IMR-90 (cell line): ENCODE measurements at regions not wholly inside any gene's neighbourhood (a gene's known extent, or its start where the extent isn't known, plus 50 kb on each side); places are given as distances from the start of the nearest gene placed in this dataset.

Source experiments
- ATAC-seq: fragments of 200-7000 bp; cut with Tn5 transposase; 2 replicates; pipeline ENCODE4 v1.9.1; 2020; ENCODE audit warnings: low read depth, mild to moderate bottlenecking, moderate library complexity
- BruUV-seq: library from RNA; stranded (reverse); fragments of 400-500 nt; replicated peaks from 2 replicates; lab custom pipeline; 2021; lab: Mats Ljungman, UMichigan
- CTCF ChIA-PET: fragments of 300-600 bp; formaldehyde crosslinking; extraction: SDS; loops from one replicate; lab custom pipeline; 2021; ENCODE audit warnings: antibody characterized with exemption; lab: Yijun Ruan, JAX
- POLR2A ChIA-PET: fragments of 300-600 bp; sonication (Branson Sonifier 250); formaldehyde crosslinking; loops from one replicate; lab custom pipeline; 2022; ENCODE audit warnings: antibody characterized with exemption; ENCODE audit not compliant: unreplicated experiment; lab: Charles Lee
- DNase-seq: peaks from one replicate; pipeline ENCODE4 v3.0.0; 2013
- H2AFZ ChIP-seq: replicated peaks from 2 replicates; pipeline ENCODE3; 2013; ENCODE audit warnings: low read length, mild to moderate bottlenecking; ENCODE audit not compliant: poor library complexity
- H2AK5ac ChIP-seq: 2 replicates; pipeline ENCODE4 v1.6.1; 2013; ENCODE audit warnings: low read depth, low read length, inconsistent platforms
- H2AK9ac ChIP-seq: replicated peaks from 2 replicates; pipeline ENCODE3; 2013; ENCODE audit warnings: mild to moderate bottlenecking, low read depth, low read length, moderate library complexity; ENCODE audit not compliant: poor library complexity
- H2BK120ac ChIP-seq: 2 replicates; pipeline ENCODE4 v1.6.1; 2013; ENCODE audit warnings: low read depth, low read length, inconsistent platforms
- H2BK15ac ChIP-seq: 3 replicates; pipeline ENCODE4 v1.6.1; 2013; ENCODE audit warnings: low read depth, low read length, inconsistent platforms
- H2BK20ac ChIP-seq: 2 replicates; pipeline ENCODE4 v1.6.1; 2013; ENCODE audit warnings: low read depth, mild to moderate bottlenecking, inconsistent platforms, low read length, moderate library complexity
- H2BK5ac ChIP-seq: 2 replicates; pipeline ENCODE4 v1.6.1; 2013; ENCODE audit warnings: mild to moderate bottlenecking, low read depth, low read length, inconsistent platforms; ENCODE audit not compliant: poor library complexity, severe bottlenecking
- H3K14ac ChIP-seq: replicated peaks from 2 replicates; pipeline ENCODE4 v1.6.1; 2013; ENCODE audit warnings: low read depth, low read length, inconsistent platforms
- H3K18ac ChIP-seq: 2 replicates; pipeline ENCODE4 v1.6.1; 2013; ENCODE audit warnings: low read depth, low read length, control low read depth
- H3K23ac ChIP-seq: 2 replicates; pipeline ENCODE4 v1.6.1; 2013; ENCODE audit warnings: low read depth, low read length, inconsistent platforms
- H3K27ac ChIP-seq: 2 replicates; pipeline ENCODE4 v1.5.1; 2013; ENCODE audit warnings: mild to moderate bottlenecking, control low read depth, low read length; ENCODE audit not compliant: insufficient read depth
- H3K27me3 ChIP-seq: 2 replicates; pipeline ENCODE4 v1.6.1; 2013; ENCODE audit warnings: low read length; ENCODE audit not compliant: control insufficient read depth, insufficient read depth
- H3K36me3 ChIP-seq: 2 replicates; pipeline ENCODE4 v1.6.1; 2013; ENCODE audit warnings: low read length, mixed read lengths; ENCODE audit not compliant: control insufficient read depth, insufficient read depth
- H3K4ac ChIP-seq: 2 replicates; pipeline ENCODE4 v1.6.1; 2013; ENCODE audit warnings: low read depth, low read length, inconsistent platforms
- H3K4me1 ChIP-seq: 2 replicates; pipeline ENCODE4 v1.6.1; 2013; ENCODE audit warnings: low read length, mixed read lengths; ENCODE audit not compliant: control insufficient read depth, insufficient read depth
- H3K4me2 ChIP-seq: 2 replicates; pipeline ENCODE4 v1.6.1; 2013; ENCODE audit warnings: low read depth, mild to moderate bottlenecking, control low read depth, low read length, moderate library complexity
- H3K4me3 ChIP-seq: 2 replicates; pipeline ENCODE4 v1.5.1; 2013; ENCODE audit warnings: low read depth, mild to moderate bottlenecking, control low read depth, low read length, moderate library complexity; ENCODE audit not compliant: insufficient read depth
- H3K56ac ChIP-seq: 2 replicates; pipeline ENCODE4 v1.6.1; 2013; ENCODE audit warnings: low read length, inconsistent platforms; ENCODE audit not compliant: insufficient read depth; ENCODE audit errors: extremely low read depth
- H3K79me1 ChIP-seq, 2 experiments: 2 replicates each; pipeline ENCODE4 v1.6.1; 2013; ENCODE audit warnings: low read length in 2 of 2, inconsistent platforms in 1 of 2, low read depth in 1 of 2
- H3K9ac ChIP-seq: 2 replicates; pipeline ENCODE4 v1.6.1; 2013; ENCODE audit warnings: low read depth, low read length, control low read depth
- H3K9me1 ChIP-seq: 2 replicates; pipeline ENCODE4 v1.6.1; 2013; ENCODE audit warnings: low read length, inconsistent platforms; ENCODE audit not compliant: insufficient read depth
- H3K9me3 ChIP-seq: 2 replicates; pipeline ENCODE4 v1.6.1; 2013; ENCODE audit warnings: low read length; ENCODE audit not compliant: control insufficient read depth, insufficient read depth
- H4K20me1 ChIP-seq: 2 replicates; pipeline ENCODE4 v1.6.1; 2013; ENCODE audit warnings: low read length, inconsistent platforms; ENCODE audit not compliant: insufficient read depth
- H4K5ac ChIP-seq: 2 replicates; pipeline ENCODE4 v1.6.1; 2013; ENCODE audit warnings: mild to moderate bottlenecking, low read depth, low read length, control low read depth
- H4K8ac ChIP-seq, 2 experiments: 2 replicates each; pipeline ENCODE4 v1.6.1; 2013; ENCODE audit warnings: low read depth in 2 of 2, low read length in 2 of 2, control low read depth in 1 of 2, inconsistent platforms in 1 of 2
- H4K91ac ChIP-seq: 2 replicates; pipeline ENCODE4 v1.6.1; 2013; ENCODE audit warnings: low read depth, low read length, inconsistent platforms; ENCODE audit not compliant: insufficient read depth
- BHLHE40 ChIP-seq: fragments of 150-350 bp; IDR thresholded peaks from 2 replicates; pipeline ENCODE4 v1.6.1; 2016; ENCODE audit warnings: mild to moderate bottlenecking, low read depth, low read length
- MAZ ChIP-seq: IDR thresholded peaks from 2 replicates; pipeline ENCODE4 v1.6.1; 2012; ENCODE audit warnings: low read depth, mild to moderate bottlenecking, low read length, improper control_type of control experiment, moderate library complexity, borderline replicate concordance
- MXI1 ChIP-seq: IDR thresholded peaks from 2 replicates; pipeline ENCODE4 v1.6.1; 2012; ENCODE audit warnings: low read depth, mild to moderate bottlenecking, low read length, moderate library complexity, borderline replicate concordance
- POLR2A ChIP-seq: IDR thresholded peaks from 2 replicates; pipeline ENCODE4 v1.6.1; 2012; ENCODE audit warnings: mild to moderate bottlenecking, low read depth, low read length
- RCOR1 ChIP-seq: IDR thresholded peaks from 2 replicates; pipeline ENCODE4 v1.6.1; 2012; ENCODE audit warnings: mild to moderate bottlenecking, low read length, improper control_type of control experiment; ENCODE audit not compliant: insufficient replicate concordance
- WGBS, 2 experiments: methylation state at CpG; one replicate each; pipeline versions ENCODE4 v1.1.5 to v1.1.7; 2013; ENCODE audit warnings: missing lambda C conversion rate in 2 of 2; ENCODE audit not compliant: insufficient read length in 1 of 2; ENCODE audit errors: extremely low coverage in 2 of 2; 5-methylcytosine and 5-hydroxymethylcytosine counted together
- dilution Hi-C: fragments of 300-500 bp; cut with HindIII; formaldehyde crosslinking; loops from one replicate; pipeline ENCODE4 v1.14.3; 2018; ENCODE audit warnings: low sequenced_read_pairs; ENCODE audit not compliant: unreplicated experiment
- in situ Hi-C: fragments of 300-500 bp; cut with MboI; formaldehyde crosslinking; loops from 3 replicates; pipeline ENCODE4 v1.14.3; 2019; ENCODE audit warnings: low sequenced_read_pairs, inconsistent platforms, mixed read lengths
- intact Hi-C: fragments of 100-400 bp; cut with micrococcal nuclease; formaldehyde crosslinking; loops from 2 replicates; pipeline ENCODE4 v1.10.0; 2022
- TF ChIP-seq, protein P1 (sequence below): fragments of 150-350 bp; IDR thresholded peaks from 2 replicates; pipeline ENCODE4 v1.6.1; 2016; ENCODE audit warnings: low read depth, mild to moderate bottlenecking, low read length, moderate library complexity, borderline replicate concordance

DNA sequence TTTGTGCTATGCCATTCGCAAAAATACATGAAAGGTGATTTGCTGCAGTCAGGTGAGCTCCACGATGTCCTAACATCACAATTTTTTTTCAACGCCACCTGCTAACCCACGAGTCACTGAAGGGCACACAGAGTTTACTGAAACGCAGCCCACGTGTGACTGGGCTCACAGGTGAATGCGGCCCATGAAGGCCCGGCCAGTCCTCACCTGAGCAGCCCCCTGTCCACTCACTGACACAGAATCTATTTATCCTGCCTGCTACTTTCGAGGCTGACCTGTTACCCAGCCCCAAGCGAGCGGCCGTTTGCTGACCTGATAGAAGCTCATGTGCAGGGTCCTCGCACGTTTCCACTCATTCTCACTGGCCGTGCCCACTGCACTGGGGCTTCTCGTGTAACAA is 121.9 kb upstream of the SOX1 start:
- Histone ChIP-seq H3K9me1 (no peaks in the 10 kb centered on the region), H3K9me3 (peaks cover 49% of the 10 kb centered on the region), H2AK5ac (no peak overlapping the region), H3K9ac (no peak overlapping the region), H3K18ac (no peak overlapping the region), H2AFZ (no peak overlapping the region), H4K20me1 (no peaks in the 10 kb centered on the region), H2BK15ac (no peak overlapping the region), H3K36me3 (no peaks in the 10 kb centered on the region), H2BK5ac (no peak overlapping the region), H3K27ac (no peak overlapping the region), H4K8ac (no peak overlapping the region), H3K4me2 (no peak overlapping the region), H3K4ac (no peak overlapping the region), H3K4me3 (no peak overlapping the region), H3K4me1 (no peaks in the 10 kb centered on the region), H3K14ac (no peak overlapping the region), H3K79me1 (no peaks in the 10 kb centered on the region), H3K27me3 (no peaks in the 10 kb centered on the region), H3K56ac (no peak overlapping the region), H4K91ac (no peak overlapping the region), H2BK20ac (no peak overlapping the region), H2AK9ac (no peak overlapping the region), H3K23ac (no peak overlapping the region), H4K5ac (no peak overlapping the region), H2BK120ac (no peak overlapping the region)
- intact Hi-C loops (no loop called here), in situ Hi-C loops (no loop called here), dilution Hi-C loops (no loop called here)
- POLR2A ChIA-PET = no interaction called here
- DNase-seq = no peak
- WGBS, 2 experiments = 42% methylated on average over 2 of the region's 16 CpGs; no CpG with 5 or more reads in 1 of the 2 experiments
- TF ChIP-seq POLR2A = no peak
- TF ChIP-seq RCOR1 = no peak
- no peak for TF ChIP-seq MAZ
- TF ChIP-seq MXI1 = no peak
- TF ChIP-seq, protein P1, sequence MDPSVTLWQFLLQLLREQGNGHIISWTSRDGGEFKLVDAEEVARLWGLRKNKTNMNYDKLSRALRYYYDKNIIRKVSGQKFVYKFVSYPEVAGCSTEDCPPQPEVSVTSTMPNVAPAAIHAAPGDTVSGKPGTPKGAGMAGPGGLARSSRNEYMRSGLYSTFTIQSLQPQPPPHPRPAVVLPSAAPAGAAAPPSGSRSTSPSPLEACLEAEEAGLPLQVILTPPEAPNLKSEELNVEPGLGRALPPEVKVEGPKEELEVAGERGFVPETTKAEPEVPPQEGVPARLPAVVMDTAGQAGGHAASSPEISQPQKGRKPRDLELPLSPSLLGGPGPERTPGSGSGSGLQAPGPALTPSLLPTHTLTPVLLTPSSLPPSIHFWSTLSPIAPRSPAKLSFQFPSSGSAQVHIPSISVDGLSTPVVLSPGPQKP = no peak
- TF ChIP-seq BHLHE40 = no peak
- CTCF ChIA-PET = no interaction called here
- ATAC-seq = no peak
- no TSS peak for BruUV-seq
